Stimulated activated CD8-positive, alpha-beta memory T cell treated with anti-CD3 and anti-CD28 coated beads, Interleukin-12 subunit alpha, Interleukin-12 subunit beta, amount 100 ng/mL, for 24 hours (primary cell): ENCODE measurements at regions not wholly inside any gene's neighbourhood (a gene's known extent, or its start where the extent isn't known, plus 50 kb on each side); places are given as distances from the start of the nearest gene placed in this dataset.

Experiments used
- DNase-seq: peaks from one replicate; pipeline ENCODE4 v3.0.0-alpha.2; 2020; ENCODE audit errors: extremely low read depth

DNA sequence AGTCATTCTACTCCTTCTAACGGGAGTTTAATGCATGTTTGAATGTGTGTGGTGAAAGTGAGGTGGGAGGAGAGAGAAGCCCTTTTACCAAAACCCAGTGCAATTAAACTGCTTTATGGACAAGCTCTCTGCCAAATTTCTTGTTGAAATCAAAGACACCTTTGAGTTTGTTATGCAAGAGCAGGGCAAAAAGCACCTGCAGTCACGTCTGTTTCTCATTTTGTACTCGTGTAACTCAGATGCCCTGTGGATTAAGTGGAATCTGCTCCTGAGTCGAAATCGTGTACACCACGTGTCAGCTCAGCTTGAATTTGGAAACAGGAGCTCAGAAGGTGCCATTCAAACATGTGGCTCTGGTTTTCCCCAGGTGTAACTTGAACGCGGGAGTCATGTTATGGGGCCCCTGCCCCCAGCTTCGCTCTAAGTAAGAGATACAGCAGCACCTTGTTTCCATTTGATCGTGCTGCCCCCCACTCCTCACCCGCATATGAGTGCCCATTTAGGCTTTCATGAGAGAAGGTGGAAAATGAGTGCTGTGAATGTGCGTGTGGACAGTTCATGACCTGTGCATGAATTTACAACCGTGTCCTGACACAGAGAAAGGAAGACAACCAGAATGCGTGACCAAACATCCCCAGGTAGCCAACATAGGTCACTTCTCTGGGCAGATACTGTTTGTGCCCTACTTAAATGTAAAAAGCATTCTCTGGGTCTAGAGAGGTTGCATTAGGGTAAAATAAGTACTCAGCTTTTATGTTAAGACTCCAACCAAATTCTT lies 347.0 kb upstream of the SLC30A5 start:
- no peak for DNase-seq

DNA sequence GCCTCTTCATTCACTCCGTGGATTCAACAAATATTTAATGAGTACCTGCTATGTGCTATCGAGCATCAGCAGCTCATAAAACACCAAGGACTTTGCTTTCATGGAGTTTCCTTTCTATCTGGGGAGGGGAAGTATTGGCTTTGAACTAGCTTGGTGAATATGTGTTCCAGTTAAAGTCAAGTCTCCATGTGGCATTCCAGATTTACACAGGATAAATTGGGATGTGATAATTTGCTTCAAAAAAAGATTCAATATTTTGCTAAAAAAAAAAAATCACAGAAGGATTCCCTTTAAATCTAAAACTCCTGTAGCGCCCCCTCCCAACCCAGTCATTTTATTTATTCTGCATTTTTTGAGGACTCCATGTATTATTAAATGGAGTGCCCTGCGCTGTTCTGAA lies 346.3 kb upstream of the SLC30A5 start:
- DNase-seq = no peak

DNA sequence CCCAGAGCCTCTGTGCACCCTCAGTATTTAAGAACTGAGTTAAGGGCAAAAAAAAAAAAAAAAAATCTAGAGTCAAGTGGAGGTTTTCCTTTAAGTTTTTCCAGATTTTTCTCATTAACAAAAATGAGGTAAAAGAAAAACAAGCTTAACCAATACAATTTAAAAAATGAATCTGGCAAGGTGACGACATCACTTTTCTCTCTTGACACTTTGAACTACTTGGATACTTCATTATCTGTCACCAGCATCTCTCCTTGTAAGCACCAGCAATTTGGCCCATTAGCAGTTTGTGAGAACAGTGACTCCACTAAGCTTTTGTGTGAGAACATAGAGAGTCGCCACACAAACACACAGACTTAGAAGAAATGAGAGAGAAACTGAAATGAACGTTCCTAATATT lies 345.7 kb upstream of the SLC30A5 start:
- DNase-seq = no peak

DNA sequence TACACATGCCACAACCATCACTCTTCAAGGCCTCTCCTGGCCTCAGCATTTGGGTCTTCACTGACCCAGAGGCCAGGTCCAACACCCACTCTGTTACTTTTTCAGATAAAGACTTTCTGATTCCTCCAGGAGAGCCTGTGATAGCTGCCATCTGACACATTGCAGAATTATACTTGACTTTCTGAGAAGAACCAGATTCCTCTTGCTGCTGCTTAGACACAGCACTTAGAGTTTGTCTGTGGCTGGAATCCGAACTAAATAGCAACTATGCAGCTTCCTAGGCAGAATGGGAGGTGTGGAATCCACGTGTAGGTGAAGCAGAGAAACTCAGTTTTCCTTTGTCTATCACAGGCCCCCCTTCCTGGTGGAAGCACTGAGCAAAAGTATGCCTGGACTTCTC lies 344.7 kb upstream of the SLC30A5 start:
- no peak for DNase-seq

- no peak for DNase-seq
Measured at GRCh38 chr5:68749631-68750030, 344.2 kb upstream of the SLC30A5 start.

- no peak for DNase-seq
Measured at GRCh38 chr5:68751661-68752060, 342.2 kb upstream of the SLC30A5 start.

- DNase-seq = no peak
Measured at GRCh38 chr5:68754536-68754935, 339.3 kb upstream of the SLC30A5 start.

DNA sequence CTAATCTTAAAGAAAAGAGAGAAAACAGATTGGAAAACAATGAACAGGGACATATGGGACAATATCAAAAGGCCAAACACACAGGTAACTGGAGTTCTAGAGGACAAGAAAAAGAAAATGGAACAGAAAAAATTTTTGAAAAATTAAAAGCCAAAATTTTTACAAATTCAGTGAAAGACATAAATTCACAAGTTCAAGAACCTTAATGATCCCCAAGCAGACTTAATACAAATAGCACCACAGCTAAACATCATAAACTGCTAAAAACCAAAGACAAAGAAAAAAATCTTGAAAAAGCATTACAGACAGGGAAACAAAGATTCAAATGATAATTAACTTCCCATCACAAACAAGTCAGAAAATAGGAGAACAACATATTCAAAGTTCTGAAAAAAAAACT lies 338.5 kb upstream of the SLC30A5 start:
- DNase-seq = no peak

DNA sequence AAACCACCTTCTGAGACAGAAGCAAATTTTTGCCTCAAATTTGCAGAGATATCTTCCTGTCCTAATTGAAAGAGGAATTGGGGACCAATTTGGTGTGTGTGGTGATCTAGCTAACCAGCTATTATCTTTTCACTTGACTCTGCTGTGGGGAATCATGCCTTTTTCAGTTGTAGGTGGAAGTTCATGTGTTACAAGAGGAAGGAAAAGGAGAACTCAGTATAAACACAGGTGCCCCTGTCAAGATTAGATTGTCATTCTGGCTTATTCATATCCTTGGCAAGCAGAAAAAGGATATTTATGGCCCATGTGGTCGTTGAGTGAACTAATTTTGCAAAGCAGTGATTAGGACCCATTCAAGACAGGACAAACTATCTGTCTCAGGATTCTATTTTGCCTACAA lies 336.8 kb upstream of the SLC30A5 start:
- no peak for DNase-seq

DNA sequence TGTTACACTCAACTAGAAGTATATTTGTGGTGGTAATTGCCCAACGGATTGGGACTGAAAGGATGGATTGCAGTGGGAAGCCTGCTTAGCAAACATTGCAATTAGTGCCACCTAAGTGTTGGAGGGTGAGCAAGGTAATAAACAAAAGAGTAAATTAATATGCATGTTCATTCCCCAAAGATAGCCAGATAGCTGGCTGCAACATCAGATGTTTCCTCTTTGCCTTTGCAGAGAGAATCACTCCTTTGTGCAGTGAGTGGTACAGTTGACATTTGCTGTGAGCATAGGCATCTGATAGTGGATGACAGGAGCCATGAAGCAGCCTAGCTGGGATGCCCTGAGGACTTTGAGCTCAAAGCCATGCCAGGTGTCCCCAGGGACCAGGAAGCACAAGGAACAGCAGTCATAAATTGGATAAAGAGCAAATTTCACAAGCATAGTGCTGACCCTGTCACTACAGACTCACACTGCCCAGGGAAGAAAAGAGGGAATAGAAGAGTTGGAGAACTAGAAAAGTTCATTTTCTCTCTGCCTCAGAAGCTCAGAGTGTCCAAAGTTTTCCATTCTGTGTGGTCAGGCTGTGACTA lies 336.1 kb upstream of the SLC30A5 start:
- no peak for DNase-seq

DNA sequence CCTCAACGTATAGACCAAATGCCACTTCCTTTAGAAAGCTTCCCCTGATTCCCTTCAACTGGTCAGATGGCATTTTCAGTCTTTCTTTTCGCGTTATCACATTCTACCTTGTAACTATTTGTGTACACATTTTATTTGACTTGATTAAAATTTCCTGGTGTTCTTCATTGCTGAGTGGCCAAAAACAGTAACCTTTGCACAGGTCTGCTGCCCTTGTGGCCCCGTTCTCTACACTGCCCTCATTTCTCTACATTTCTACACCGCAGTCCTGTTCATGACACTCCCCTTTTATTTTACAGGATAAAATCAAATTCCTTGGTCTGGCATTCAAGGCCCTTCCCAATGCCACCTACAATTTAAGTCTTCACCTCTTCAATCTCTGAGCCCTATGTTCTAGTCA lies 334.2 kb upstream of the SLC30A5 start:
- no peak for DNase-seq

DNA sequence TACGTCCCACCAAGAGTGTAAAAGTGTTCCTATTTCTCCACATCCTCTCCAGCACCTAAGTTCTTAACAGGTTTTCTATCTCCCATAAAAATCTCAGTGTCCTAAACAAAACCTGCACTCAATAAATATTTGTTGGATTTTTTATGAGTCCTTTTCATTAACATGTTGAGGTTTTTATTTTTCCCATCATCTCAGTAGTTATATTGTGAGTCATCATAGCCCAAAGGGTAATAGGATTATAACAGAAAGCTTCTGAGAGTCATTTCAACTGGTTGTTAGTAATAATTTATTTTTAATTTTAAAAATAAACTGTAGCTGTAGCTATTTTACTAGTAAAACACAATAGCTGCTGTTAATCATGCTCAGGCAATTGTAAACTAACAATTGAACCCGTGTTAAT lies 331.6 kb upstream of the SLC30A5 start:
- DNase-seq = no peak

- no peak for DNase-seq
Measured at GRCh38 chr5:68766952-68767464, 326.8 kb upstream of the SLC30A5 start.

- DNase-seq = no peak
Measured at GRCh38 chr5:68770551-68770950, 323.3 kb upstream of the SLC30A5 start.

GRCh38 chr5:68771221-68771620 lies 322.6 kb upstream of the SLC30A5 start:
- no peak for DNase-seq

DNA sequence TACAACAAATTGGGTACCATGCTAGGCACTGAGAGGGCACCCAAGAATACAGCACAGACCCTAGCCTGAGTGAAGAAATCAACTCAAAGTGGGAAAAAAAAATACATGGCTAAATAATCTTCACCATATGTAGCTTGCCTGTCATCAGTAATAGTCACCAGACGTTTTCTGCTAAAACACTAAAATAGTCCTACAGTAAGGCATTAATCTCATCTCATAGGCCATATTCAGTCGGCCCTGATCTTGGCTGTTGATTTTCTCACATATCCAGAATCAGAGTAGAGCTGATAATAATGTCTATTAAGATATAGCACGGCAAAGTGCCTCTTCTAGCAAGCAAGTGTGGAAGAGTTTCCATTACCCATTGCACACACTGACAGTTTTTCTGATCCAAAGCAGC lies 322.1 kb upstream of the SLC30A5 start:
- no peak for DNase-seq

DNA sequence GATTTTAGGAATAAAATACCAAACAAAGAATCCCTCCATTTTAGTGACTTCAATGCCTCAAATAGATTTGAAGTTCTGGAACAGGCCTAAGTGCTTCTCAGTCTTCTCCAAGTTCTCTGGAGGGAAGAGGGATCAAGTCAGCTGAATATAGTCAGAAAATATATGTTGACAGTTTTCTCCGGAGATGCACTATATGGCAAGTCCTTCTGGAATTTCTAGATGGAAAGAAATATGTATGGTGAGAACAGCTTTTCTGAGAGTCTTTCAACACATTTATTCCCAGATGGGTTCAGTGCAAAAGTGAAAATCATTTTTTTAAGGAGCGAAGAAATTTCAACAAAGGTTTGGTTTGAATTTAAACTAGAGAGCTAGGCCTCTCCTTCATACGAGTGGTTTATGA lies 317.4 kb upstream of the SLC30A5 start:
- no peak for DNase-seq

- no peak for DNase-seq
Measured at GRCh38 chr5:68777135-68777534, 316.7 kb upstream of the SLC30A5 start.

DNA sequence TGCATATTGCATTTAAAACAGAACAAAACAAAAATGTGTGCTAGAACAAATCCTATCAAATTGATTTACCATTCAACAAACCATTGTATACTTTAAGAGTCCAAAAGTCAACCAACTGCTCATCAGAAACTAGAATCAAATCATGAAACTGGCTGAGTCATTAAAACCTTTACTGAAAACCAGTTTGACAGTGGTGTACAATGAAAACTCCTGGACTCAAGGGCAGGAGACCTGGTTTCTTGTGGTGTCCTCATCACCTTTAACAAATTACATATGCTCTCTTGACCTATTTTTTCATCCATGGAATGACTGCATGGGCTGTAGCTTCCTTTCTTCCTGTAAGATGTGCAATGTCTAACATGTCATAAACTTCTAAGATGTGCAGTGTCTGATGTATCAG lies 315.3 kb upstream of the SLC30A5 start:
- no peak for DNase-seq

GRCh38 chr5:68780299-68780955 lies 313.4 kb upstream of the SLC30A5 start:
- no peak for DNase-seq

- DNase-seq = no peak
Measured at GRCh38 chr5:68793074-68793473, 300.7 kb upstream of the SLC30A5 start.

- DNase-seq = no peak
Measured at GRCh38 chr5:68793993-68794392, 299.8 kb upstream of the SLC30A5 start.

GRCh38 chr5:68795190-68795589 lies 298.6 kb upstream of the SLC30A5 start:
- no peak for DNase-seq
